ENCODE measurements at regions not wholly inside any gene's neighbourhood (a gene's known extent, or its start where the extent isn't known, plus 50 kb on each side); places are given as distances from the start of the nearest gene placed in this dataset.

DNA sequence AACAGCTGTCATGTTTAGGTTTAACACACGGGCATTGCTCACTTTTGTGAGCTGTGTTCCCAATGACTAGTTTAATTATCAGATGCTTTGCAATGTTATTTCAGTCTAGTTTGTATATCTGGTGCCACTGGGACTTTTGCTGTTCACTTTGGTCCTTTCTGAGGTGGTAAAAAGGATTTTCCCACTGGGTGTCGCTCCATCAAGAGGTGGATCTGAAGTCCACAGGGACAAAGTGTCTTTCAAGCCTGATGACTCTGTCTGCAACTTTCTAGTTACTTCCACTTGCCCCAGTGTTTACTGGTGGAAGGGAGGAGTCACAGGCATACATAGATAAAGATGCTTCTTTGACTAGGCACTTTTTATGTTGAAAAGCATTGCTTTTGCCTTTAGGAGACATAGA is 242.2 kb downstream of the HGF start:
- Histone ChIP-seq H3K4me2 (replicated peaks; ENCODE audit: low read depth, low read length, poor library complexity, severe bottlenecking) (no peak overlapping the region), H3K79me2 (ENCODE audit: control insufficient read depth, insufficient read depth, low read length) (no peaks in the 10 kb centered on the region), H3K4me3 (ENCODE audit: control extremely low read depth in 1 of 5, extremely low read depth in 1 of 5, insufficient read depth in 1 of 5, low read depth in 2 of 5, low read length in 4 of 5) (no peak overlapping the region), H3K9me3 (ENCODE audit: control extremely low read depth in 1 of 3, control insufficient read depth in 2 of 3, insufficient read depth in 1 of 3, low read length in 2 of 3) (no peaks in the 10 kb centered on the region), H3K27me3 (replicated peaks in 1 of 4; ENCODE audit: control extremely low read depth in 1 of 4, control insufficient read depth in 3 of 4, insufficient read depth in 4 of 4, low read length in 3 of 4) (no peaks in the 10 kb centered on the region), H2AFZ (ENCODE audit: insufficient read depth, low read depth, low read length, poor library complexity, severe bottlenecking) (no peak overlapping the region), H4K20me1 (ENCODE audit: control insufficient read depth, insufficient read depth, low read length, poor library complexity, severe bottlenecking) (no peaks in the 10 kb centered on the region), H3K4me1 (ENCODE audit: control insufficient read depth in 2 of 2, insufficient read depth in 2 of 2, low read length in 2 of 2) (no peaks in the 10 kb centered on the region), H3K36me3 (replicated peaks in 1 of 2; ENCODE audit: control extremely low read depth in 1 of 2, control insufficient read depth in 1 of 2, extremely low read depth in 1 of 2, insufficient read depth in 2 of 2, low read length in 1 of 2) (no peaks in the 10 kb centered on the region), H3K9ac (ENCODE audit: low read length) (no peak overlapping the region), H3K27ac (ENCODE audit: low read length in 2 of 2) (no peak overlapping the region)
- intact Hi-C loops (cut with micrococcal nuclease): no loop called here
- Mint-ChIP-seq H3K27ac (no peak overlapping the region), H3K9me3 (ENCODE audit: insufficient read depth) (no peaks in the 10 kb centered on the region), H3K27me3 (no peaks in the 10 kb centered on the region), H3K4me1 (no peaks in the 10 kb centered on the region), H3K4me3 (no peak overlapping the region)
- WGBS (ENCODE audit: insufficient coverage): 80% methylated on average over 1 of the region's 2 CpGs
- ATAC-seq (ENCODE audit: low read depth) (no peak), DNase-seq (no peak)
- ChIA-PET CTCF (no interaction called here), POLR2A (no interaction called here)
- no peak for TF ChIP-seq EZH2 (IDR thresholded peaks at IDR 0.05; ENCODE audit: borderline replicate concordance, insufficient read depth, low read depth, low read length, poor library complexity, severe bottlenecking)
- TF ChIP-seq, protein P1, sequence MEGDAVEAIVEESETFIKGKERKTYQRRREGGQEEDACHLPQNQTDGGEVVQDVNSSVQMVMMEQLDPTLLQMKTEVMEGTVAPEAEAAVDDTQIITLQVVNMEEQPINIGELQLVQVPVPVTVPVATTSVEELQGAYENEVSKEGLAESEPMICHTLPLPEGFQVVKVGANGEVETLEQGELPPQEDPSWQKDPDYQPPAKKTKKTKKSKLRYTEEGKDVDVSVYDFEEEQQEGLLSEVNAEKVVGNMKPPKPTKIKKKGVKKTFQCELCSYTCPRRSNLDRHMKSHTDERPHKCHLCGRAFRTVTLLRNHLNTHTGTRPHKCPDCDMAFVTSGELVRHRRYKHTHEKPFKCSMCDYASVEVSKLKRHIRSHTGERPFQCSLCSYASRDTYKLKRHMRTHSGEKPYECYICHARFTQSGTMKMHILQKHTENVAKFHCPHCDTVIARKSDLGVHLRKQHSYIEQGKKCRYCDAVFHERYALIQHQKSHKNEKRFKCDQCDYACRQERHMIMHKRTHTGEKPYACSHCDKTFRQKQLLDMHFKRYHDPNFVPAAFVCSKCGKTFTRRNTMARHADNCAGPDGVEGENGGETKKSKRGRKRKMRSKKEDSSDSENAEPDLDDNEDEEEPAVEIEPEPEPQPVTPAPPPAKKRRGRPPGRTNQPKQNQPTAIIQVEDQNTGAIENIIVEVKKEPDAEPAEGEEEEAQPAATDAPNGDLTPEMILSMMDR (IDR thresholded peaks at IDR 0.05): no peak

DNA sequence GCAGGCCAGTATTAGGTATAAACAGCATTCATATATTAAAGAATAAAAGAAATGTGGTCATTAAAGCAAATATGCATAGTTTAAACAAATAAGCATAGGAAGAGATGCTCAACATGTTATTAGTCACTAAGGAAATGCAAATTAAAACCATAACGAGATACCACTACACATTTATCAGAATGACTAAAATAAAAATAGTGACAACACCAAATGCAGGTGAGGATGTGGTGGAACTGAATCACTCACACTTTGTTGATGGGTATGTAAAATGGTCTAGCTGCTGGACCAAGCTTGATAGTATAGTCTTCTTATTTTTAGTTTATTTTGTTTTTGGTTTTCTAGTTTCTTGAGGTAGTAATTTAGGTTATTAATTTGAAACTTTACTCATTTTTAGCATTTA is 242.9 kb downstream of the HGF start:
- no peak overlapping the region for H3K4me2 ChIP-seq (replicated peaks; ENCODE audit: low read depth, low read length, poor library complexity, severe bottlenecking)
- H3K27ac ChIP-seq (ENCODE audit: low read length in 2 of 2): no peak overlapping the region
- no peak overlapping the region for H2AFZ ChIP-seq (ENCODE audit: insufficient read depth, low read depth, low read length, poor library complexity, severe bottlenecking)
- no peaks in the 10 kb centered on the region for H3K27me3 Mint-ChIP-seq
- DNase-seq (no peak), ATAC-seq (ENCODE audit: low read depth) (no peak)
- H3K4me3 ChIP-seq (ENCODE audit: control extremely low read depth in 1 of 5, extremely low read depth in 1 of 5, insufficient read depth in 1 of 5, low read depth in 2 of 5, low read length in 4 of 5): no peak overlapping the region
- CTCF ChIA-PET: no interaction called here
- no peaks in the 10 kb centered on the region for H3K9me3 Mint-ChIP-seq (ENCODE audit: insufficient read depth)
- H3K27me3 ChIP-seq (replicated peaks in 1 of 4; ENCODE audit: control extremely low read depth in 1 of 4, control insufficient read depth in 3 of 4, insufficient read depth in 4 of 4, low read length in 3 of 4): no peaks in the 10 kb centered on the region
- H3K4me3 Mint-ChIP-seq: no peak overlapping the region
- no peaks in the 10 kb centered on the region for H3K79me2 ChIP-seq (ENCODE audit: control insufficient read depth, insufficient read depth, low read length)
- no peaks in the 10 kb centered on the region for H3K4me1 Mint-ChIP-seq
- no peaks in the 10 kb centered on the region for H3K9me3 ChIP-seq (ENCODE audit: control extremely low read depth in 1 of 3, control insufficient read depth in 2 of 3, insufficient read depth in 1 of 3, low read length in 2 of 3)
- intact Hi-C loops (cut with micrococcal nuclease): no loop called here
- no peak overlapping the region for H3K9ac ChIP-seq (ENCODE audit: low read length)
- TF ChIP-seq, protein P1 (IDR thresholded peaks at IDR 0.05): no peak
- TF ChIP-seq EZH2 (IDR thresholded peaks at IDR 0.05; ENCODE audit: borderline replicate concordance, insufficient read depth, low read depth, low read length, poor library complexity, severe bottlenecking): no peak
- no peaks in the 10 kb centered on the region for H3K4me1 ChIP-seq (ENCODE audit: control insufficient read depth in 2 of 2, insufficient read depth in 2 of 2, low read length in 2 of 2)
- H3K36me3 ChIP-seq (replicated peaks in 1 of 2; ENCODE audit: control extremely low read depth in 1 of 2, control insufficient read depth in 1 of 2, extremely low read depth in 1 of 2, insufficient read depth in 2 of 2, low read length in 1 of 2): no peaks in the 10 kb centered on the region
- WGBS (ENCODE audit: insufficient coverage): no CpG with 5 or more reads among the region's 1 CpG
- POLR2A ChIA-PET: no interaction called here
- H3K27ac Mint-ChIP-seq: no peak overlapping the region
- no peaks in the 10 kb centered on the region for H4K20me1 ChIP-seq (ENCODE audit: control insufficient read depth, insufficient read depth, low read length, poor library complexity, severe bottlenecking)

All from B cell (primary cell).